GM13977 (cell line): ENCODE measurements at regions not wholly inside any gene's neighbourhood (a gene's known extent, or its start where the extent isn't known, plus 50 kb on each side); places are given as distances from the start of the nearest gene placed in this dataset.

Experiments used
- DNase-seq: peaks from one replicate; pipeline ENCODE4 v3.0.0; 2012; ENCODE audit warnings: low spot score
- CTCF ChIP-seq: IDR thresholded peaks from 2 replicates; pipeline ENCODE4 v1.5.1; 2012; ENCODE audit warnings: mild to moderate bottlenecking, control low read depth; ENCODE audit not compliant: insufficient read depth; ENCODE audit errors: extremely low read depth, missing control alignments
- in situ Hi-C: fragments of 300-500 bp; cut with MboI; formaldehyde crosslinking; loops from one replicate; pipeline ENCODE4 v1.12.0; 2022; ENCODE audit warnings: low sequenced_read_pairs, low pct_unique_long_range_greater_than_20kb, mixed read lengths, inconsistent platforms; ENCODE audit not compliant: unreplicated experiment

- no peak for DNase-seq
- in situ Hi-C loops, result no loop called here
- TF ChIP-seq CTCF, result no peak
These were observed 77.9 kb downstream of the GPR85 start for GRCh38 chr7:113008755-113009154.

GRCh38 chr7:113004726-113005454 is 81.7 kb downstream of the GPR85 start:
- in situ Hi-C loops, result no loop called here
- TF ChIP-seq CTCF, result no peak
- no peak for DNase-seq

GRCh38 chr7:113000316-113001020 is 86.2 kb downstream of the GPR85 start:
- no peak for TF ChIP-seq CTCF
- in situ Hi-C loops, result no loop called here
- no peak for DNase-seq

- DNase-seq, result no peak
- no peak for TF ChIP-seq CTCF
- in situ Hi-C loops, result no loop called here
These were observed 88.8 kb downstream of the GPR85 start for GRCh38 chr7:112997831-112998230.

- DNase-seq, result no peak
- in situ Hi-C loops, result no loop called here
- TF ChIP-seq CTCF, result no peak
These were observed 90.2 kb downstream of the GPR85 start for GRCh38 chr7:112996331-112996871.

GRCh38 chr7:112995059-112995824 is 91.4 kb downstream of the GPR85 start:
- in situ Hi-C loops, result no loop called here
- DNase-seq, result no peak
- no peak for TF ChIP-seq CTCF
